ENCODE measurements at regions not wholly inside any gene's neighbourhood (a gene's known extent, or its start where the extent isn't known, plus 50 kb on each side); places are given as distances from the start of the nearest gene placed in this dataset.

DNA sequence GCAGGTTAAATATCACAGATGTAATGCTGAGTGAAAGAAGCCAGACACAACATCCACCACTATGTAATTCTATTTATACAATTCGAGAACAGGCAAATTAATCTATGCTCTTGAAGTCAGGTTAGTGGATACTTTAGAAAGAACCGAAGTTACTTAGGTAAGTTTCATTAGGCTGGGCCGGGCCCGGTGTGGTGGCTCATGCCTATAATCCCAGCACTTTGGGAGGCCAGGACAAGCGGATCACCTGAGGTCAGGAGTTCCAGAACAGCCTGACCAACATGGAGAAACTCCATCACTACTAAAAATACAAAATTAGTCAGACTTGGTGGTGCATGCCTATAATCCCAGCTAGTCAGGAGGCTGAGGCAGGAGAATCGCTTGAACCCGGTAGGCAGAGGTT, 1105.7 kb downstream of the NSUN3 start:
- CTCF ChIA-PET (ENCODE audit: low intra/inter-chr PET ratio): no interaction called here
- Histone ChIP-seq H3K4me3 (no peak overlapping the region), H3K4me2 (ENCODE audit: insufficient read depth, low read length) (no peak overlapping the region), H3K79me2 (ENCODE audit: control insufficient read depth, insufficient read depth, low read length) (no peaks in the 10 kb centered on the region), H4K20me1 (replicated peaks; ENCODE audit: control insufficient read depth, insufficient read depth, low read length) (no peaks in the 10 kb centered on the region), H3K27me3 (ENCODE audit: control insufficient read depth in 2 of 2, insufficient read depth in 2 of 2, low read length in 2 of 2) (no peaks in the 10 kb centered on the region), H3K4me1 (replicated peaks in 1 of 2; ENCODE audit: control insufficient read depth in 2 of 2, insufficient read depth in 2 of 2, low read length in 2 of 2) (no peaks in the 10 kb centered on the region), H3K9me3 (replicated peaks; ENCODE audit: control insufficient read depth, insufficient read depth, low read depth, low read length) (no peaks in the 10 kb centered on the region), H3K9me1 (ENCODE audit: control insufficient read depth, insufficient read depth, low read length) (no peaks in the 10 kb centered on the region), H2AFZ (ENCODE audit: low read depth, low read length) (no peak overlapping the region), H3K36me3 (ENCODE audit: control insufficient read depth, insufficient read depth, low read length) (no peaks in the 10 kb centered on the region), H3K9ac (ENCODE audit: insufficient read depth in 1 of 2, low read depth in 2 of 2, low read length in 2 of 2) (no peak overlapping the region), H3K27ac (ENCODE audit: extremely low read depth, low read depth, low read length) (no peak overlapping the region)
- POLR2A ChIA-PET: no interaction called here
- intact Hi-C loops (cut with micrococcal nuclease) (no loop called here), in situ Hi-C loops (cut with MboI) (no loop called here)
- 14% methylated on average over 7 of the region's 7 CpGs for WGBS (ENCODE audit: insufficient coverage, low coverage, missing lambda C conversion rate)
- ATAC-seq (no peak), FAIRE-seq (no peak), DNase-seq (ENCODE audit: extremely low read depth in 1 of 4, low spot score in 3 of 4) (no peak)
- no peak for TF ChIP-seq GTF3C2 (IDR thresholded peaks at IDR 0.05; ENCODE audit: borderline replicate concordance, extremely low read depth, insufficient read length)
- TF ChIP-seq, protein P1, sequence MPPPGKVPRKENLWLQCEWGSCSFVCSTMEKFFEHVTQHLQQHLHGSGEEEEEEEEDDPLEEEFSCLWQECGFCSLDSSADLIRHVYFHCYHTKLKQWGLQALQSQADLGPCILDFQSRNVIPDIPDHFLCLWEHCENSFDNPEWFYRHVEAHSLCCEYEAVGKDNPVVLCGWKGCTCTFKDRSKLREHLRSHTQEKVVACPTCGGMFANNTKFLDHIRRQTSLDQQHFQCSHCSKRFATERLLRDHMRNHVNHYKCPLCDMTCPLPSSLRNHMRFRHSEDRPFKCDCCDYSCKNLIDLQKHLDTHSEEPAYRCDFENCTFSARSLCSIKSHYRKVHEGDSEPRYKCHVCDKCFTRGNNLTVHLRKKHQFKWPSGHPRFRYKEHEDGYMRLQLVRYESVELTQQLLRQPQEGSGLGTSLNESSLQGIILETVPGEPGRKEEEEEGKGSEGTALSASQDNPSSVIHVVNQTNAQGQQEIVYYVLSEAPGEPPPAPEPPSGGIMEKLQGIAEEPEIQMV (tag; conservative IDR thresholded peaks at IDR 0.05; ENCODE audit: low read depth): no peak
- no peak for TF ChIP-seq KDM4B (IDR thresholded peaks at IDR 0.05; ENCODE audit: borderline replicate concordance in 2 of 2, low read depth in 1 of 2)
- TF ChIP-seq HLTF (IDR thresholded peaks at IDR 0.05): no peak
- no peak for TF ChIP-seq ETS2 (tag; IDR thresholded peaks at IDR 0.05; ENCODE audit: borderline replicate concordance, poor library complexity, severe bottlenecking)
- TF ChIP-seq, protein P2, sequence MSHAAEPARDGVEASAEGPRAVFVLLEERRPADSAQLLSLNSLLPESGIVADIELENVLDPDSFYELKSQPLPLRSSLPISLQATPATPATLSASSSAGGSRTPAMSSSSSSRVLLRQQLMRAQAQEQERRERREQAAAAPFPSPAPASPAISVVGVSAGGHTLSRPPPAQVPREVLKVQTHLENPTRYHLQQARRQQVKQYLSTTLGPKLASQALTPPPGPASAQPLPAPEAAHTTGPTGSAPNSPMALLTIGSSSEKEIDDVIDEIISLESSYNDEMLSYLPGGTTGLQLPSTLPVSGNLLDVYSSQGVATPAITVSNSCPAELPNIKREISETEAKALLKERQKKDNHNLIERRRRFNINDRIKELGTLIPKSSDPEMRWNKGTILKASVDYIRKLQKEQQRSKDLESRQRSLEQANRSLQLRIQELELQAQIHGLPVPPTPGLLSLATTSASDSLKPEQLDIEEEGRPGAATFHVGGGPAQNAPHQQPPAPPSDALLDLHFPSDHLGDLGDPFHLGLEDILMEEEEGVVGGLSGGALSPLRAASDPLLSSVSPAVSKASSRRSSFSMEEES (CRISPR knock-in tag; IDR thresholded peaks at IDR 0.05): no peak
- TF ChIP-seq SFPQ (IDR thresholded peaks at IDR 0.05; ENCODE audit: low read depth, low read length): no peak
- no peak for TF ChIP-seq ZNF696 (CRISPR knock-in tag; conservative IDR thresholded peaks at IDR 0.05)
- TF ChIP-seq XRCC4 (IDR thresholded peaks at IDR 0.05; ENCODE audit: extremely low read depth, insufficient read depth, insufficient read length): no peak
- no peak for TF ChIP-seq FOXK2 (conservative IDR thresholded peaks at IDR 0.05 in 1 of 2, IDR thresholded peaks at IDR 0.05 in 1 of 2; ENCODE audit: low read depth in 2 of 2)
- TF ChIP-seq BRF1 (IDR thresholded peaks at IDR 0.05; ENCODE audit: borderline replicate concordance, extremely low read depth, insufficient read length): no peak
- no TSS peak for BruUV-seq (replicated peaks)

Measured in K562 (cell line).